ENCODE measurements at regions not wholly inside any gene's neighbourhood (a gene's known extent, or its start where the extent isn't known, plus 50 kb on each side); places are given as distances from the start of the nearest gene placed in this dataset.
"Not testable (repeated sequence)": the region's sequence is repeated elsewhere in the genome, so short reads cannot be mapped to it uniquely, and the experiment has no call there.

DNA sequence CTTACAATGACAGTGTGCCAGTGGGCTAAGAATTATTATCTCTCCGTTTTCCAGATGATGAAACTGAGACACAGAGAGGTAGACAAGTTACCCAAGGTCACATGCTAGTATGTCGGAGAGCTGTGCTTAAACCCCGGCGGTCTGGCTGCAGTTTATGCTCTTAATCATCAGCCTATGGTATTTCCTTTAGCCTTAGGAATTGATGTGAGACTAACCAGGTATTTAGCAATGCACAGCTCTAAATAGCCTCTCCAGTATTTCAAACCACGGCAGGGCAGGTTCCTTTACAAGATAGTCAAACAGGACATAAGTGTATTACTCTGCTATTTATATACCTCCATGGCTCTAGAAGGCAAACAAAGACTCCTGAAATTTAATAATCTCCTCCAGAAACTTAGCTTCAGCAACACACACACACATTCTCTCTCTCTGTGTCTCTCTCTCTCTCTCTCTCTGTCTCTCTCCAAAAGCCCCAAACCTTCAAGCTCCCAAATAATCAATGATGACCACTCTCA, 142.0 kb upstream of the ZNF217 start:
- Mint-ChIP-seq H3K9me3 (no peaks in the 10 kb centered on the region), H3K27ac (no peak overlapping the region), H3K4me3 (no peak overlapping the region), H3K4me1 (ENCODE audit: low read depth) (peaks cover 41% of the 10 kb centered on the region), H3K36me3 (ENCODE audit: insufficient read depth in 2 of 2) (no peaks in the 10 kb centered on the region), H3K27me3 (ENCODE audit: low read depth) (no peaks in the 10 kb centered on the region)
- no peak for ATAC-seq (replicated peaks in 1 of 2)
- DNase-seq = no peak

DNA sequence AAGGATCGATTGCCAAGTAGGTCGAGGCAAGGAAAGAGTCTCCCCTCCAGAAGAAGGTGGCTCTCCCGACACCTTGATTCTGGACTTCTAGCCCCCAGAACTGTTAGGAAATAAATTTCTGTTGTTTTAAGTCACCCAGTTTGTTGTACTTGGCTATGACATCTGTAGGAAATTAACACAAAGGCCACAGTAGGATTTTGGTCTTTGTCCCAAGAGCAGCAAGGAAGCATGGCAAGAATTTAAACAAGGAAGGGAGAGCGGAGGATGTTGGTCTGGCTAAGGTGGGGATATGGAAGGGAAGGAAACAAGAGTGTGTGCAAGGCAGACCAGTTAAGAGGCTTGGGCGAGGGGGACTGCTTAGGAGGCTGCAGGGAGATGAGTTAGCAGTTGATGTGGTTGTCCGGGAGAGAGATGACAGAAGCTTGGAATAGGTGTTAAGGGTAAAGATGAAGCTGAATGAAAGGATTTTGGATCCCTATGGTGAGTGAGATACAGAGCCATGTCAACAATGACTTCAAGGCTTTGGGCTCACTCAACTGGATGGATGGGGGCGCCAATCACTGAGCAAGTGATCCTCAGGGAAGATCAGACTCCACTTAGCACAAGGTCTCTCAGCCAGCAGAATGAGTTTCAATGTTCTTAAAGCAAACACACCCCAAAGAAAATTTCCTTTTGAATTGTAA, 140.5 kb upstream of the ZNF217 start:
- no peak for ATAC-seq (replicated peaks in 1 of 2)

DNA sequence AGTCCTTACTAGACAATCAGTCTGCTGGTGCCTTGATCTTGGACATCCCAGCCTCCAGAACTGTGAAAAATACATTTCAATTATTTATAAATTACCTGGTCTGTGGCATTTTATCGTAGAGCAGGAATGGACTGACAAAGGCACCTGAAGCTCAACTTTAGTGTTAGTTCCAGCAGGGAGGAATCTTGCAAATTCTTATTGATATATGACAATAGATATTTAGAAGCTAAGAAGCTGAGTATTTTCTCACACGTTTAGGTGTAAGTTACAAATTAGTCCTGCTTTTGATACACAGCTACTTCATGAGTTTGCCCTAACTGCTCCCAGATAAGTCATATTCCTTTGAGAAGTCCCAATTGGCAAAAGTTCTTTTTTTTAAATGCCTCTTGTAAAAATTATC, 138.0 kb upstream of the ZNF217 start:
- no peaks in the 10 kb centered on the region for H3K27me3 Mint-ChIP-seq (ENCODE audit: low read depth)

More for the DNA sequence above, 140.5 kb upstream of the ZNF217 start:
- Mint-ChIP-seq H3K27ac (no peak overlapping the region), H3K27me3 (ENCODE audit: low read depth) (no peaks in the 10 kb centered on the region), H3K4me1 (ENCODE audit: low read depth) (peaks cover 41% of the 10 kb centered on the region), H3K4me3 (no peak overlapping the region), H3K36me3 (ENCODE audit: insufficient read depth in 2 of 2) (no peaks in the 10 kb centered on the region), H3K9me3 (no peaks in the 10 kb centered on the region)
- no peak for DNase-seq

DNA sequence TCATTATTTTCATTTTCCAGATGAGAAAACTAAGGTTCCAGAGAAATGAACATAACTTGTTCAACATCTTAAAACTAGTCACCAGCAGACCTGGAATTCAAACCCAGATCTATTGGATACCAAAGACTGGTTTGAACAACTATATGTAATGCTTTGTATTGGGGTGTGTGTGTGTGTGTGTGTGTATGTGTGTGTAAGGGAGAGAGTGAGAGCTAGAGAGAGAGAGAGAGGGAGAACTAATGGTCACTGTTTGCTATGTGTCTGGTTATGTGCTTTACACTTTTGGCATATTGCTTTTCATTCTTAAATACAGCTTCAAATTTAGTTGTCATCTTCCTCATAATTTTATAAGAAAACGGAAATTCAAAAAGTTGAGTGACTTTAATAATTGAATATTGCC, 134.7 kb upstream of the ZNF217 start:
- no peaks in the 10 kb centered on the region for H3K27me3 Mint-ChIP-seq (ENCODE audit: low read depth)

More for the DNA sequence above, 138.0 kb upstream of the ZNF217 start:
- no peak for ATAC-seq (replicated peaks in 1 of 2)
- no peak for DNase-seq
- no peak overlapping the region for H3K27ac Mint-ChIP-seq
- no peaks in the 10 kb centered on the region for H3K36me3 Mint-ChIP-seq (ENCODE audit: insufficient read depth in 2 of 2)
- no peaks in the 10 kb centered on the region for H3K9me3 Mint-ChIP-seq
- no peak overlapping the region for H3K4me3 Mint-ChIP-seq
- H3K4me1 Mint-ChIP-seq (ENCODE audit: low read depth) = peaks cover 30% of the 10 kb centered on the region

DNA sequence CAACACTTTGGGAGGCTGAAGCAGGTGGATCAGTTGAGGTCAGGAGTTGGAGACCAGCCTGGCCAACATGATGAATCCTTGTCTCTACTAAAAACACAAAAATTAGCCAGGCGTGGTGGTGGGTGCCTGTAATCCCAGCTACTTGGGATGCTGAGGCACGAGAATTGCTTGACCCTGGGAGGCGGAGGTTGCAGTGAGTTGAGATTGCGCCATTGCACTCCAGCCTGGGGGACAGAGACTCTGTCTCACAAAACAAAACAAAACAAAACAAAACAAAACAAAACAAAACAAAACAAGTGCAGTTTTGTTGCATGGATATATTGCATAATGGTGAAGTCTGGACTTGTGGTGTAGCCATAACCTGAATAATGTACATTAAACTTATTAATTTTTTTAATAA, 133.6 kb upstream of the ZNF217 start:
- H3K27me3 Mint-ChIP-seq (ENCODE audit: low read depth); H3K27ac Mint-ChIP-seq; H3K36me3 Mint-ChIP-seq (ENCODE audit: insufficient read depth in 2 of 2); H3K9me3 Mint-ChIP-seq; ATAC-seq (replicated peaks in 1 of 2); DNase-seq; H3K4me3 Mint-ChIP-seq: not testable (repeated sequence)
- H3K4me1 Mint-ChIP-seq (ENCODE audit: low read depth) = peaks cover 31% of the 10 kb centered on the region

More for the DNA sequence above, 134.7 kb upstream of the ZNF217 start:
- Mint-ChIP-seq H3K9me3 (no peaks in the 10 kb centered on the region), H3K4me1 (ENCODE audit: low read depth) (peaks cover 26% of the 10 kb centered on the region), H3K36me3 (ENCODE audit: insufficient read depth in 2 of 2) (no peaks in the 10 kb centered on the region), H3K27ac (peak overlapping the region; percentile 29), H3K4me3 (no peak overlapping the region)
- DNase-seq (no peak), ATAC-seq (replicated peaks in 1 of 2) (no peak)

DNA sequence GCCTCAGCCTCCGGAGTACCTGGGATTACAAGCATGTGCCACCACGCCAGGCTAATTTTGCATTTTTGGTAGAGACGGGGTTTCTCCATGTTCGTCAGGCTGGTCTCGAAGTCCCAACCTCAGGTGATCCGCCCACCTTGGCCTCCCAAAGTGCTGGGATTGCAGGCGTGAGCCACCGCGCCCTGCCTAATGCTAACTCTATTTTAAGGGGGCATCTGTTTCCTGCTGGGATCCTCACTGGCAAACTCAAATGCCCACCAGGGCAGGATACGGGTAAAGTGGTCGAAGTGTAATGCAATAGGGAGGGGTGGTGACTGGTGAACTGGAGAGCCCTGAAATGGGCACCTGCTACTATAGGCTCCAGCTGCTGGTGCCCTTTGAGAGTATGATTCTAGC, 131.9 kb upstream of the ZNF217 start:
- ATAC-seq (replicated peaks in 1 of 2) = no peak
- H3K36me3 Mint-ChIP-seq (ENCODE audit: insufficient read depth in 2 of 2) = peaks cover 0 to 2% of the 10 kb centered on the region in 2 donors
- H3K4me1 Mint-ChIP-seq (ENCODE audit: low read depth) = peaks cover 42% of the 10 kb centered on the region
- DNase-seq = no peak
- peaks cover 2% of the 10 kb centered on the region in 2 donors for H3K9me3 Mint-ChIP-seq
- no peak overlapping the region for H3K27ac Mint-ChIP-seq
- no peak overlapping the region for H3K4me3 Mint-ChIP-seq
- H3K27me3 Mint-ChIP-seq (ENCODE audit: low read depth) = no peaks in the 10 kb centered on the region

DNA sequence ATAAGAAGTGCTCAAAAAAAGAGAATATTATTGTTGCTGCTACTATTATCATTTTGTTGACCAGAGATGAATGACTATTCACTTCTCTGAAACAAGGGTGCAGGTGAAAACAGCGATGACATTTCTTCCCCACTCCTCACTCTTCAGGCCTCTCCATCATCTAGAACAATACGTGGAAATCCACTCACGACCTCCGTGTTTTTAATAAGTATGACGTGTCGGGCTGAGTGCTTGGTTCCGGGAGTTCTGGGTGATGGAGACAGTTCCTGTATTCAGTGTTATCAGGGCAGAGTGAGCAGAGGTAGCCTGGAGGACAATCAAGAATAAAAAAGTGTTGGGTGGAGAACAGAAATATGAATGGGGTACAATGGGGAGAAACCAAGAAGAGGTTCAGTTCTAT, 130.0 kb upstream of the ZNF217 start:
- ATAC-seq (replicated peaks in 1 of 2) (no peak), DNase-seq (no peak)
- Mint-ChIP-seq H3K27me3 (ENCODE audit: low read depth) (no peaks in the 10 kb centered on the region), H3K27ac (no peak overlapping the region), H3K9me3 (peaks cover 2% of the 10 kb centered on the region in 2 donors), H3K4me3 (no peak overlapping the region), H3K36me3 (ENCODE audit: insufficient read depth in 2 of 2) (peaks cover 0 to 2% of the 10 kb centered on the region in 2 donors), H3K4me1 (ENCODE audit: low read depth) (peaks cover 29% of the 10 kb centered on the region)

DNA sequence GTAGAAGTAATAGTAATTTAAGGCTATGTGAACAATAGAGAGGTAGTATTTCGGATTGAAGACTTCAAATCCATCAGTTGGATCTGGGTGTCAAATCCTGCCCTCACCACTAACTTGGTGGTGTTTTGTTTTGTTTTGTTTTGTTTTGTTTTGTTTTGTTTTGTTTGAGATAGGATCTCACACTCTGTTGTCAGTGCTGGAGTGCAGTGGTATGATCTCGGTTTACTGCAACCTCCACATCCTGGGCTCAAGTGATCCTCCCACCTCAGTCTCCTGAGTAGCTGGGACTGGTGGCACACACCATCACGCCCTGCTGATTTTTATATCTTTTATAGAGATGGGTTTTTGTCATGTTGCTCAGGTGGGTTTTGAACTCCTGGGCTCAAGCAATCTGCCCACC, 129.4 kb upstream of the ZNF217 start:
- H3K27ac Mint-ChIP-seq = peak overlapping the region; percentile 20
- ATAC-seq (replicated peaks in 1 of 2) = no peak
- peaks cover 2% of the 10 kb centered on the region in 2 donors for H3K9me3 Mint-ChIP-seq
- H3K36me3 Mint-ChIP-seq (ENCODE audit: insufficient read depth in 2 of 2) = peaks cover 0 to 2% of the 10 kb centered on the region in 2 donors
- no peaks in the 10 kb centered on the region for H3K27me3 Mint-ChIP-seq (ENCODE audit: low read depth)
- H3K4me3 Mint-ChIP-seq = no peak overlapping the region
- no peak for DNase-seq
- H3K4me1 Mint-ChIP-seq (ENCODE audit: low read depth) = peaks cover 26% of the 10 kb centered on the region

DNA sequence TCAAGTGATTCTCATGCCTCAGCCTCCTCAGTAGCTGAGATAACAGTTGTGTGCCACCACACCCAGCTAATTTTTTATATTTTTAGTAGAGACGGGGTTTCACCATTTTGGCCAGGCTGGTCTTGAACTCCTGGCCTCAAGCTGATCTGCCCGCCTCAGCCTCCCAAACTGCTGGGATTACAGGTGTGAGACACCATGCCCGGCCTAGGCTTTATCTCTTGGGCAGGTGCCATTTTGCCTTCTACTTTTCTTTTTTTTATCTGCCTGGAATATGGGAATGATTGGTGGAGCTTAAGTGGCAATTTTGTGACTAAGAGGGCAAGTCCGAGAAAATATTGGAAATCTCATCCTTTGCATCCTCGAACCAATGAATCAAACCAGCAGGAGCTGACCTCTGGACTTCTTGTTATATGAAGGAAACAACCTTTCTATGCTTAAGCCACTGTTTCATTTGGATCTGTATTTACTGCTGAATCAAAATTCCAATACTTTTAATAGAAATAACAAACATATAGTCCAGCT, 128.9 kb upstream of the ZNF217 start:
- DNase-seq (no peak), ATAC-seq (replicated peaks in 1 of 2) (no peak)
- Mint-ChIP-seq H3K36me3 (ENCODE audit: insufficient read depth in 2 of 2) (peaks cover 0 to 2% of the 10 kb centered on the region in 2 donors), H3K27me3 (ENCODE audit: low read depth) (no peaks in the 10 kb centered on the region), H3K27ac (peak overlapping the region; percentile 20), H3K9me3 (peaks cover 2% of the 10 kb centered on the region in 2 donors), H3K4me3 (no peak overlapping the region), H3K4me1 (ENCODE audit: low read depth) (peaks cover 26% of the 10 kb centered on the region)

DNA sequence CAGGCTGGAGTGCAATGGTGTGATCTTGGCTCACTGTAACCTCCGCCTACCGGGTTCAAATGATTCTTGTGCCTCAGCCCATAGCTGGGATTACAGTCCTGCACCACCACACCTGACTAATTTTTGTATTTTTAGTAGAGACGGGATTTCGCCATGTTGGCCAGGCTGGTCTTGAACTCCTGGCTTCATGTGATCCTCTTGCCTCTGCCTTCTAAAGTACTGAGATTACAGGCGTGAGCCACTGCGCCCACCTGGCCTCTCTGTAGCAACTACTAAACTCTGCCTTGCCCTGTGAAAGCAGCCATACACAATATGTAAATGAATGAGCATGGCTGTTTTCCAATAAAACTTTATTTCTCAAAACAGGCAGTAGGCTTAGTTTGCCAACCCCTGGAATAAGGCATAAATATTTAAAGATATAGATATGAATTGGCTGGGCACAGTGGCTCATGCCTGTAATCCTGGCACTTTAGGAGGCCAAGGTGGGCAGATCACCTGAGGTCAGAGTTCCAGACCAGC, 127.9 kb upstream of the ZNF217 start:
- peak overlapping the region in 1 of 2 donors; percentile 49 for H3K4me3 Mint-ChIP-seq
- not testable (repeated sequence) for H3K27ac Mint-ChIP-seq; H3K27me3 Mint-ChIP-seq (ENCODE audit: low read depth); H3K9me3 Mint-ChIP-seq; H3K36me3 Mint-ChIP-seq (ENCODE audit: insufficient read depth in 2 of 2); DNase-seq
- peak; percentile 23 to 40 for ATAC-seq (replicated peaks in 1 of 2)
- peaks cover 26% of the 10 kb centered on the region for H3K4me1 Mint-ChIP-seq (ENCODE audit: low read depth)

DNA sequence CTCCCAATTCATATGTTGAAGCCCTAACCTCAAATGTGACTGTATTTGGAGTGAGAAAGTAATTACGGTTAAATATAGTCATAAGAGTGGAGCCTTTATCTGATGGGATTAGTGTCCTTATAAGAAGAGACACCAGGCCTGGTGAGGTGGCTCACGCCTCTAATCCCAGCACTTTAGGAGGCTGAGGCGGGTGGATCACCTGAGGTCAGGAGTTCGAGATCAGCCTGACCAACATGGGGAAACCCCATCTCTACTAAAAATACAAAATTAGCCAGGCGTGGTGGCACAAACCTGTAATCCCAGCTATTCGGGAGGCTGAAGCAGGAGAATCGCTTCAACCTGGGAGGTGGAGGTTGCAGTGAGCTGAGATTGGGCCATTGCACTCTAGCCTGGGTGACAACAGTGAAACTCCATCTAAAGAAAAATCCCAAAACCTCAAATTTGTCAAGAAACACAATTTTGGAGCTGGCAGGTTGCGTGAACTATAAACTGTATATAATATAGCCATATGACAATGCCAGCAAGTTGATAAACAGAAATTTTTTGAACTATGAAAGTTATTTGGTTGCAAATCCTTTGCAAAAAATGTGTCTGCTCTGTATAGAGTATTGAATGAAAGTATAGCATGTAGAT, 125.6 kb upstream of the ZNF217 start:
- not testable (repeated sequence) for H3K27me3 Mint-ChIP-seq (ENCODE audit: low read depth); DNase-seq; H3K27ac Mint-ChIP-seq; ATAC-seq (replicated peaks in 1 of 2); H3K36me3 Mint-ChIP-seq (ENCODE audit: insufficient read depth in 2 of 2); H3K9me3 Mint-ChIP-seq; H3K4me3 Mint-ChIP-seq
- H3K4me1 Mint-ChIP-seq (ENCODE audit: low read depth) = peaks cover 29% of the 10 kb centered on the region

DNA sequence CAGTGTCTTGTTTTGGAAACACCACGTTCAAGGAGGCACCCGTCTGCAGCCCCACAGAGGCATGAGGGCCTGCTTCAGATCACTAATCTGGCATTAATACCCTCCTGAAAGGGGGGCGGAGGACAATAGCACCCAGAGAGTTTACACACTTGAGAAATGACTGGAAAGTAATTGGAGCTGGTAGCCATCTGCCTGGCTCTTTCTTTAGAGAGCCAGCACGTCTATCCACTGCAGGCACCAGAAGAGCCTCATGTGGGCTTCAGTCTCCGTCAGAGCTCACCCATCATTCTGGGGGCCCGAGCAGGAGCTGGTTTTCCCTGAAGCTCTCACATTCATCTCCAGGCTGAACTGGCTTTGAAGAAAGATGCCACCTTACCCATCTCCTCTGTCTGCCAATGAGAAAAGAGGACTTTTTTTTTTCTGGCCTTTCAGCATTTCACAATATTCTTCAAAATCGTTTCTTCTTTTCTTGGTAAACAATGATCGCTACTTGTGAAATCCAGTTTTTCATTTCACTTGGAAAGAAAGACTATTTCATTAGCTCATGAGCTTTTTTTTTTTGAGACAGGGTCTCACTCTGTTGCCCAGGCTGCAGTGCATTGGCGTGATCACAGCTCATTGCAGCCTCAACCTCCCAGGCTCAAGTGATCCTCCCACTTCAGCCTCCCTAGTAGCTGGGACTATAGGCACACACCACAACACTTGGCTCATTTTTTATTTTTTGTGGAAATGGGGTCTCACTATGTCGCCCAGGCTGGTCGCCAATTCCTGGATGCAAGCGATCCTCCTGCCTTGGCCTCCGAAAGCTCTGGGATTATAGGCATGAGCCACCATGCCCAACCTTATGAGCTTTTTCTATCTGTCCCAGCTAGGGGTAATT, 124.7 kb upstream of the ZNF217 start:
- ATAC-seq (replicated peaks in 1 of 2) = no peak
- H3K4me3 Mint-ChIP-seq = no peak overlapping the region
- no peaks in the 10 kb centered on the region for H3K27me3 Mint-ChIP-seq (ENCODE audit: low read depth)
- peaks cover 0 to 2% of the 10 kb centered on the region in 2 donors for H3K36me3 Mint-ChIP-seq (ENCODE audit: insufficient read depth in 2 of 2)
- H3K27ac Mint-ChIP-seq = no peak overlapping the region
- peaks cover 26% of the 10 kb centered on the region for H3K4me1 Mint-ChIP-seq (ENCODE audit: low read depth)
- no peak for DNase-seq
- peaks cover 2% of the 10 kb centered on the region in 2 donors for H3K9me3 Mint-ChIP-seq

Measured in activated T-cell treated with anti-CD3 and anti-CD28 coated beads, Interleukin-2, amount 50 U/mL, for 72 hours (primary cell).